C4-2B (cell line): ENCODE measurements at regions not wholly inside any gene's neighbourhood (a gene's known extent, or its start where the extent isn't known, plus 50 kb on each side); places are given as distances from the start of the nearest gene placed in this dataset.

Experiments used
- CTCF ChIP-seq: fragments of 450-650 bp; conservative IDR thresholded peaks from 2 replicates; pipeline ENCODE4 v1.5.1; 2017; ENCODE audit warnings: mild to moderate bottlenecking
- ZFX ChIP-seq: fragments of 450-650 bp; IDR thresholded peaks from 2 replicates; pipeline ENCODE4 v1.6.1; 2017

- TF ChIP-seq CTCF (no peak), ZFX (no peak)
Observed at GRCh38 chr9:2523591-2523990, 98.0 kb upstream of the VLDLR start.
